ENCODE measurements at regions not wholly inside any gene's neighbourhood (a gene's known extent, or its start where the extent isn't known, plus 50 kb on each side); places are given as distances from the start of the nearest gene placed in this dataset.

DNA sequence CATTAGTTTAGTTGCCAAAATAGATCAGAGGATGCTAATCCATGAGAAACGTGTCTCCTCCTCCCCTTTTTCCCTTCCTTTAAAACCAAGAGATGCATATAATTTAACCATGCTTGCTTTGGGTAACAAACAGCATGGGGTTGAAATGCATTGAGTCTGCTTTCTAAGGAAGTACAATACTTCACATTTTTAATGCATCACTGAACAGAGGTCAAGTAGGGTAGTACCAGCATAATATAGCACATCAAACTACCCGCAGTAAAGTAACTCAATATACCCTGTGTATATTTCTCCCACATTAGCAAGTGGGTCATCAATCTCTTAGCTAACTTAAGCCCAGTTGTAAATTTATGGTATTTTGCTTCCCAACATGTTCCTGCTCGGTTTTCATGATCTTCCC is 239.3 kb upstream of the SEMA3C start:
- TF ChIP-seq POLR2A (IDR thresholded peaks at IDR 0.05) = no peak
- TF ChIP-seq, protein P1, sequence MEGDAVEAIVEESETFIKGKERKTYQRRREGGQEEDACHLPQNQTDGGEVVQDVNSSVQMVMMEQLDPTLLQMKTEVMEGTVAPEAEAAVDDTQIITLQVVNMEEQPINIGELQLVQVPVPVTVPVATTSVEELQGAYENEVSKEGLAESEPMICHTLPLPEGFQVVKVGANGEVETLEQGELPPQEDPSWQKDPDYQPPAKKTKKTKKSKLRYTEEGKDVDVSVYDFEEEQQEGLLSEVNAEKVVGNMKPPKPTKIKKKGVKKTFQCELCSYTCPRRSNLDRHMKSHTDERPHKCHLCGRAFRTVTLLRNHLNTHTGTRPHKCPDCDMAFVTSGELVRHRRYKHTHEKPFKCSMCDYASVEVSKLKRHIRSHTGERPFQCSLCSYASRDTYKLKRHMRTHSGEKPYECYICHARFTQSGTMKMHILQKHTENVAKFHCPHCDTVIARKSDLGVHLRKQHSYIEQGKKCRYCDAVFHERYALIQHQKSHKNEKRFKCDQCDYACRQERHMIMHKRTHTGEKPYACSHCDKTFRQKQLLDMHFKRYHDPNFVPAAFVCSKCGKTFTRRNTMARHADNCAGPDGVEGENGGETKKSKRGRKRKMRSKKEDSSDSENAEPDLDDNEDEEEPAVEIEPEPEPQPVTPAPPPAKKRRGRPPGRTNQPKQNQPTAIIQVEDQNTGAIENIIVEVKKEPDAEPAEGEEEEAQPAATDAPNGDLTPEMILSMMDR (IDR thresholded peaks at IDR 0.05) = no peak
